ENCODE measurements at regions not wholly inside any gene's neighbourhood (a gene's known extent, or its start where the extent isn't known, plus 50 kb on each side); places are given as distances from the start of the nearest gene placed in this dataset.

GRCh38 chr2:144606466-144607095 lies 86.7 kb upstream of the ZEB2 start:
- TF ChIP-seq CTCF (IDR thresholded peaks at IDR 0.05) = no peak
- TF ChIP-seq POLR2A (IDR thresholded peaks at IDR 0.05) = no peak
- TF ChIP-seq POLR2AphosphoS5 (IDR thresholded peaks at IDR 0.05) = no peak
- no peak for TF ChIP-seq EP300 (IDR thresholded peaks at IDR 0.05)
